ENCODE measurements at regions not wholly inside any gene's neighbourhood (a gene's known extent, or its start where the extent isn't known, plus 50 kb on each side); places are given as distances from the start of the nearest gene placed in this dataset.
"Not testable (repeated sequence)": the region's sequence is repeated elsewhere in the genome, so short reads cannot be mapped to it uniquely, and the experiment has no call there.

GRCh38 chr7:138169441-138169851, 93.2 kb downstream of the AKR1D1 start:
- no peak for DNase-seq

GRCh38 chr7:138170298-138170697, 94.0 kb downstream of the AKR1D1 start:
- no peak for DNase-seq

- DNase-seq = no peak
These were observed 94.9 kb downstream of the AKR1D1 start for GRCh38 chr7:138170959-138171703.

GRCh38 chr7:138173548-138173947, 97.3 kb downstream of the AKR1D1 start:
- DNase-seq = no peak

- DNase-seq = no peak
These were observed 99.8 kb downstream of the AKR1D1 start for GRCh38 chr7:138176060-138176459.

GRCh38 chr7:138184191-138184590, 107.9 kb downstream of the AKR1D1 start:
- no peak for DNase-seq

- DNase-seq = no peak
These were observed 109.1 kb downstream of the AKR1D1 start for GRCh38 chr7:138185132-138185908.

- no peak for DNase-seq
These were observed 110.7 kb downstream of the AKR1D1 start for GRCh38 chr7:138186951-138187351.

GRCh38 chr7:138188290-138188858, 112.1 kb downstream of the AKR1D1 start:
- no peak for DNase-seq

GRCh38 chr7:138194567-138194966, 118.3 kb downstream of the AKR1D1 start:
- no peak for DNase-seq

- no peak for DNase-seq
These were observed 118.9 kb downstream of the AKR1D1 start for GRCh38 chr7:138195151-138195571.

GRCh38 chr7:138196503-138196946, 120.3 kb downstream of the AKR1D1 start:
- not testable (repeated sequence) for DNase-seq

GRCh38 chr7:138196971-138197896, 121.0 kb downstream of the AKR1D1 start:
- DNase-seq = no peak

- DNase-seq = no peak
These were observed 128.2 kb downstream of the AKR1D1 start for GRCh38 chr7:138204285-138204981.

- no peak for DNase-seq
These were observed 128.7 kb downstream of the AKR1D1 start for GRCh38 chr7:138204982-138205298.

- no peak for DNase-seq
These were observed 129.4 kb downstream of the AKR1D1 start for GRCh38 chr7:138205614-138206150.

- DNase-seq = no peak
These were observed 131.3 kb downstream of the AKR1D1 start for GRCh38 chr7:138207555-138207971.

GRCh38 chr7:138208142-138208570, 131.9 kb downstream of the AKR1D1 start:
- DNase-seq = no peak

GRCh38 chr7:138208864-138209263, 132.6 kb downstream of the AKR1D1 start:
- no peak for DNase-seq

GRCh38 chr7:138212314-138212713, 136.1 kb downstream of the AKR1D1 start:
- no peak for DNase-seq

GRCh38 chr7:138214926-138215325, 138.7 kb downstream of the AKR1D1 start:
- DNase-seq = no peak

GRCh38 chr7:138220321-138220720, 144.1 kb downstream of the AKR1D1 start:
- not testable (repeated sequence) for DNase-seq

All from stimulated activated naive CD4-positive, alpha-beta T cell (primary cell).